Mesenchymal stem cell (in vitro differentiated cells and primary cell): ENCODE measurements at regions not wholly inside any gene's neighbourhood (a gene's known extent, or its start where the extent isn't known, plus 50 kb on each side); places are given as distances from the start of the nearest gene placed in this dataset.

Experiments used
- DNase-seq: peaks from one replicate; pipeline ENCODE4 v3.0.0-alpha.2; 2013
- H2AFZ ChIP-seq: one replicate; pipeline ENCODE4 v1.6.1; 2013; ENCODE audit warnings: low read depth, mild to moderate bottlenecking, control low read depth, inconsistent platforms, low read length, moderate library complexity
- H2AK5ac ChIP-seq: 2 replicates; pipeline ENCODE4 v1.6.1; 2013; ENCODE audit warnings: low read length, moderate library complexity, mild to moderate bottlenecking, inconsistent platforms; ENCODE audit not compliant: severe bottlenecking
- H2BK120ac ChIP-seq: one replicate; pipeline ENCODE4 v1.6.1; 2013; ENCODE audit warnings: low read depth, mild to moderate bottlenecking, inconsistent platforms, low read length, moderate library complexity
- H2BK12ac ChIP-seq, 2 experiments: one replicate each; pipeline ENCODE4 v1.6.1; 2013; ENCODE audit warnings: inconsistent platforms in 2 of 2, low read length in 2 of 2, mild to moderate bottlenecking in 2 of 2, moderate library complexity in 2 of 2, control low read depth in 1 of 2
- H2BK15ac ChIP-seq: one replicate; pipeline ENCODE4 v1.6.1; 2013; ENCODE audit warnings: mild to moderate bottlenecking, low read depth, inconsistent platforms; ENCODE audit not compliant: poor library complexity, severe bottlenecking
- H2BK5ac ChIP-seq: 2 replicates; pipeline ENCODE4 v1.6.1; 2013; ENCODE audit warnings: low read depth, mild to moderate bottlenecking, low read length, control low read depth, inconsistent platforms; ENCODE audit not compliant: poor library complexity, severe bottlenecking
- H3K14ac ChIP-seq, 2 experiments: one replicate each; pipeline ENCODE4 v1.6.1; 2013; ENCODE audit warnings: inconsistent platforms in 2 of 2, low read length in 2 of 2, control low read depth in 1 of 2, mild to moderate bottlenecking in 1 of 2, moderate library complexity in 1 of 2
- H3K18ac ChIP-seq, 2 experiments: one replicate each; pipeline ENCODE4 v1.6.1; 2013; ENCODE audit warnings: inconsistent platforms in 2 of 2, low read length in 2 of 2, control low read depth in 1 of 2, low read depth in 1 of 2, mild to moderate bottlenecking in 1 of 2
- H3K23ac ChIP-seq, 2 experiments: one replicate each; pipeline ENCODE4 v1.6.1; 2013; ENCODE audit warnings: inconsistent platforms in 2 of 2, low read length in 2 of 2, mild to moderate bottlenecking in 2 of 2, moderate library complexity in 2 of 2, control low read depth in 1 of 2
- H3K27ac ChIP-seq: 2 replicates; pipeline ENCODE4 v1.5.1; 2013; ENCODE audit warnings: mild to moderate bottlenecking, moderate library complexity, low read length, control low read depth, inconsistent platforms; ENCODE audit not compliant: poor library complexity, severe bottlenecking
- H3K27me3 ChIP-seq, 2 experiments: 2 replicates each; pipeline versions ENCODE4 v1.6.1 to v1.7.0; 2013; ENCODE audit warnings: low read length in 2 of 2, mild to moderate bottlenecking in 2 of 2, moderate library complexity in 2 of 2, control low read depth in 1 of 2, inconsistent platforms in 1 of 2; ENCODE audit not compliant: control insufficient read depth in 1 of 2, insufficient read depth in 1 of 2
- H3K36me3 ChIP-seq, 2 experiments: 2 replicates each; pipeline versions ENCODE4 v1.6.1 to v1.7.0; 2013; ENCODE audit warnings: low read length in 2 of 2, control low read depth in 1 of 2, inconsistent platforms in 1 of 2, low read depth in 1 of 2, mild to moderate bottlenecking in 1 of 2; ENCODE audit not compliant: insufficient read depth in 2 of 2, control insufficient read depth in 1 of 2
- H3K4ac ChIP-seq, 2 experiments: one replicate each; pipeline ENCODE4 v1.6.1; 2013; ENCODE audit warnings: inconsistent platforms in 2 of 2, low read length in 2 of 2, mild to moderate bottlenecking in 2 of 2, moderate library complexity in 2 of 2, control low read depth in 1 of 2, low read depth in 1 of 2
- H3K4me1 ChIP-seq: 2 replicates; pipeline ENCODE4 v1.6.1; 2013; ENCODE audit warnings: low read depth, low read length, control low read depth; ENCODE audit not compliant: control insufficient read depth, insufficient read depth
- H3K4me2 ChIP-seq: 2 replicates; pipeline ENCODE4 v1.6.1; 2013; ENCODE audit warnings: low read length, mild to moderate bottlenecking, inconsistent platforms; ENCODE audit not compliant: poor library complexity, severe bottlenecking
- H3K4me3 ChIP-seq, 2 experiments: 2 replicates each; pipeline versions ENCODE4 v1.5.1 to v1.7.0; 2013; ENCODE audit warnings: low read length in 2 of 2, mild to moderate bottlenecking in 2 of 2, control low read depth in 1 of 2, low read depth in 1 of 2; ENCODE audit not compliant: insufficient read depth in 1 of 2
- H3K79me1 ChIP-seq: replicated peaks from 2 replicates; pipeline ENCODE4 v1.6.1; 2013; ENCODE audit warnings: mild to moderate bottlenecking, control low read depth, low read length, inconsistent platforms; ENCODE audit not compliant: poor library complexity, severe bottlenecking
- H3K9ac ChIP-seq: 2 replicates; pipeline ENCODE4 v1.7.0; 2013; ENCODE audit warnings: mild to moderate bottlenecking, low read length, moderate library complexity
- H3K9me3 ChIP-seq: 2 replicates; pipeline ENCODE4 v1.7.0; 2013; ENCODE audit warnings: mild to moderate bottlenecking, low read length; ENCODE audit not compliant: control insufficient read depth
- H4K8ac ChIP-seq: one replicate; pipeline ENCODE4 v1.6.1; 2013; ENCODE audit warnings: inconsistent platforms, mild to moderate bottlenecking, low read length, moderate library complexity
- H4K91ac ChIP-seq: one replicate; pipeline ENCODE4 v1.6.1; 2013; ENCODE audit warnings: mild to moderate bottlenecking, low read length, inconsistent platforms
- WGBS: methylation state at CpG from one replicate; pipeline ENCODE4 v1.1.7; 2013; ENCODE audit warnings: mixed read lengths; 5-methylcytosine and 5-hydroxymethylcytosine counted together

- Histone ChIP-seq H3K27ac (no peak overlapping the region), H2BK12ac (no peak overlapping the region), H3K14ac (no peak overlapping the region), H2BK120ac (no peak overlapping the region), H3K9ac (no peak overlapping the region), H2BK5ac (no peak overlapping the region), H3K4me2 (no peak overlapping the region), H3K79me1 (no peaks in the 10 kb centered on the region), H2AK5ac (no peak overlapping the region), H3K4ac (no peak overlapping the region), H2BK15ac (no peak overlapping the region), H3K18ac (no peak overlapping the region), H4K8ac (no peak overlapping the region), H3K4me3 (no peak overlapping the region), H3K9me3 (no peaks in the 10 kb centered on the region), H2AFZ (no peak overlapping the region), H4K91ac (no peak overlapping the region), H3K27me3 (no peaks in the 10 kb centered on the region), H3K23ac (no peak overlapping the region), H3K36me3 (no peaks in the 10 kb centered on the region), H3K4me1 (no peaks in the 10 kb centered on the region)
- DNase-seq, result no peak
- 67% methylated on average over 2 of the region's 3 CpGs for WGBS
Measured at GRCh38 chr14:40618225-40618898, 988.3 kb upstream of the LRFN5 start.

- Histone ChIP-seq H2AK5ac (no peak overlapping the region), H3K9me3 (no peaks in the 10 kb centered on the region), H4K8ac (no peak overlapping the region), H3K36me3 (no peaks in the 10 kb centered on the region), H3K27ac (no peak overlapping the region), H2AFZ (no peak overlapping the region), H2BK5ac (no peak overlapping the region), H3K4me2 (no peak overlapping the region), H3K23ac (no peak overlapping the region), H3K79me1 (no peaks in the 10 kb centered on the region), H2BK120ac (no peak overlapping the region), H3K4me1 (no peaks in the 10 kb centered on the region), H3K27me3 (no peaks in the 10 kb centered on the region), H3K14ac (no peak overlapping the region), H3K18ac (no peak overlapping the region), H3K9ac (no peak overlapping the region), H2BK12ac (no peak overlapping the region), H2BK15ac (no peak overlapping the region), H3K4me3 (no peak overlapping the region), H4K91ac (no peak overlapping the region), H3K4ac (no peak overlapping the region)
- no CpG with 5 or more reads among the region's 3 CpGs for WGBS
- no peak for DNase-seq
Measured at GRCh38 chr14:40616579-40616978, 990.1 kb upstream of the LRFN5 start.

- H4K91ac ChIP-seq, result no peak overlapping the region
- no peak overlapping the region for H3K14ac ChIP-seq
- H2AK5ac ChIP-seq, result no peak overlapping the region
- no peak overlapping the region for H2BK15ac ChIP-seq
- H4K8ac ChIP-seq, result no peak overlapping the region
- H3K4me1 ChIP-seq, result no peaks in the 10 kb centered on the region
- no peak overlapping the region for H2AFZ ChIP-seq
- no peak for DNase-seq
- H3K9ac ChIP-seq, result no peak overlapping the region
- no peaks in the 10 kb centered on the region for H3K79me1 ChIP-seq
- no peak overlapping the region for H3K18ac ChIP-seq
- no peaks in the 10 kb centered on the region for H3K9me3 ChIP-seq
- no peak overlapping the region for H2BK5ac ChIP-seq
- no peak overlapping the region for H3K4ac ChIP-seq
- no peak overlapping the region for H3K4me2 ChIP-seq
- no peaks in the 10 kb centered on the region for H3K36me3 ChIP-seq
- no peak overlapping the region for H2BK120ac ChIP-seq
- no peak overlapping the region for H3K23ac ChIP-seq
- H3K27ac ChIP-seq, result no peak overlapping the region
- H3K27me3 ChIP-seq, result no peaks in the 10 kb centered on the region
- no peak overlapping the region for H3K4me3 ChIP-seq
- H2BK12ac ChIP-seq, result no peak overlapping the region
Measured at GRCh38 chr14:40601063-40601462, 1005.6 kb upstream of the LRFN5 start.

- H3K79me1 ChIP-seq, result no peaks in the 10 kb centered on the region
- H2AFZ ChIP-seq, result no peak overlapping the region
- H3K18ac ChIP-seq, result no peak overlapping the region
- H2BK15ac ChIP-seq, result no peak overlapping the region
- no peak overlapping the region for H2BK120ac ChIP-seq
- no peaks in the 10 kb centered on the region for H3K36me3 ChIP-seq
- H3K4me3 ChIP-seq, result no peak overlapping the region
- no peaks in the 10 kb centered on the region for H3K4me1 ChIP-seq
- H2BK12ac ChIP-seq, result no peak overlapping the region
- H3K27me3 ChIP-seq, result no peaks in the 10 kb centered on the region
- H3K27ac ChIP-seq, result no peak overlapping the region
- no peak overlapping the region for H3K14ac ChIP-seq
- H3K4ac ChIP-seq, result no peak overlapping the region
- H2AK5ac ChIP-seq, result no peak overlapping the region
- H3K9me3 ChIP-seq, result no peaks in the 10 kb centered on the region
- no peak overlapping the region for H4K8ac ChIP-seq
- H4K91ac ChIP-seq, result no peak overlapping the region
- H3K23ac ChIP-seq, result no peak overlapping the region
- no peak overlapping the region for H2BK5ac ChIP-seq
- no peak overlapping the region for H3K4me2 ChIP-seq
- no peak for DNase-seq
- H3K9ac ChIP-seq, result no peak overlapping the region
Measured at GRCh38 chr14:40599725-40600124, 1007.0 kb upstream of the LRFN5 start.
